ENCODE measurements at regions not wholly inside any gene's neighbourhood (a gene's known extent, or its start where the extent isn't known, plus 50 kb on each side); places are given as distances from the start of the nearest gene placed in this dataset.
A peak's percentile ranks its signal among the peaks of the same experiment; 100 is the strongest.

GRCh38 chr10:21281765-21282484 is 243.6 kb downstream of the SKIDA1 start (continued):
- TF ChIP-seq HDAC6 (IDR thresholded peaks at IDR 0.05; ENCODE audit: low read depth, low read length) (no peak), BACH1 (IDR thresholded peaks at IDR 0.05; ENCODE audit: low read length) (no peak), CEBPB (IDR thresholded peaks at IDR 0.05; ENCODE audit: low read depth, low read length) (no peak), JUND (IDR thresholded peaks at IDR 0.05; ENCODE audit: low read length) (no peak), CHD1 (IDR thresholded peaks at IDR 0.05; ENCODE audit: low read depth, low read length) (no peak), POLR2AphosphoS5 (IDR thresholded peaks at IDR 0.05; ENCODE audit: low read depth, low read length) (no peak), NRF1 (IDR thresholded peaks at IDR 0.05; ENCODE audit: low read depth, low read length) (no peak), SP2 (IDR thresholded peaks at IDR 0.05; ENCODE audit: low read length) (no peak), GABPA (IDR thresholded peaks at IDR 0.05; ENCODE audit: borderline replicate concordance, insufficient read depth, low read length) (no peak), RXRA (IDR thresholded peaks at IDR 0.05; ENCODE audit: insufficient read depth, low read depth, low read length) (peak; percentile 58; the same call in 1 of the 2 replicates), MAFK (IDR thresholded peaks at IDR 0.05; ENCODE audit: low read depth, low read length) (no peak), EZH2 (IDR thresholded peaks at IDR 0.05; ENCODE audit: low read depth, low read length, severe bottlenecking) (no peak), E2F6 (IDR thresholded peaks at IDR 0.05) (peak; percentile 78), POU5F1 (IDR thresholded peaks at IDR 0.05; ENCODE audit: low read depth, low read length) (peak; percentile 91), ATF2 (IDR thresholded peaks at IDR 0.05; ENCODE audit: low read length) (no peak; the same call in 1 of the 2 replicates), RAD21 (IDR thresholded peaks at IDR 0.05 in 1 of 2, conservative IDR thresholded peaks at IDR 0.05 in 1 of 2; ENCODE audit: low read depth in 2 of 2, low read length in 2 of 2) (peak in 1 of 2 experiments; percentile 15; a peak in 2 of 4 replicates), TBP (IDR thresholded peaks at IDR 0.05; ENCODE audit: low read depth, low read length) (0 out of 2 replicates have a peak, but pooled peaks have one; percentile 24), ZNF274 (IDR thresholded peaks at IDR 0.05; ENCODE audit: borderline replicate concordance, extremely low read depth, low read length) (no peak), FOSL1 (IDR thresholded peaks at IDR 0.05; ENCODE audit: insufficient read depth, low read depth, low read length) (no peak), CBX8 (IDR thresholded peaks at IDR 0.05; ENCODE audit: borderline replicate concordance, low read depth, low read length) (no peak)
- TF ChIP-seq, protein P1, sequence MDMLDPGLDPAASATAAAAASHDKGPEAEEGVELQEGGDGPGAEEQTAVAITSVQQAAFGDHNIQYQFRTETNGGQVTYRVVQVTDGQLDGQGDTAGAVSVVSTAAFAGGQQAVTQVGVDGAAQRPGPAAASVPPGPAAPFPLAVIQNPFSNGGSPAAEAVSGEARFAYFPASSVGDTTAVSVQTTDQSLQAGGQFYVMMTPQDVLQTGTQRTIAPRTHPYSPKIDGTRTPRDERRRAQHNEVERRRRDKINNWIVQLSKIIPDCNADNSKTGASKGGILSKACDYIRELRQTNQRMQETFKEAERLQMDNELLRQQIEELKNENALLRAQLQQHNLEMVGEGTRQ (IDR thresholded peaks at IDR 0.05; ENCODE audit: low read length): no peak
